Ishikawa (cell line): ENCODE measurements at regions not wholly inside any gene's neighbourhood (a gene's known extent, or its start where the extent isn't known, plus 50 kb on each side); places are given as distances from the start of the nearest gene placed in this dataset.

ENCODE experiments used
- MAX ChIP-seq: IDR thresholded peaks from 2 replicates; pipeline ENCODE4 v1.6.1; 2012
- RAD21 ChIP-seq: IDR thresholded peaks from 2 replicates; pipeline ENCODE4 v1.6.1; 2012; ENCODE audit warnings: low read depth
- TAF1 ChIP-seq: IDR thresholded peaks from 2 replicates; pipeline ENCODE4 v1.6.1; 2012; ENCODE audit warnings: low read depth, mild to moderate bottlenecking

DNA sequence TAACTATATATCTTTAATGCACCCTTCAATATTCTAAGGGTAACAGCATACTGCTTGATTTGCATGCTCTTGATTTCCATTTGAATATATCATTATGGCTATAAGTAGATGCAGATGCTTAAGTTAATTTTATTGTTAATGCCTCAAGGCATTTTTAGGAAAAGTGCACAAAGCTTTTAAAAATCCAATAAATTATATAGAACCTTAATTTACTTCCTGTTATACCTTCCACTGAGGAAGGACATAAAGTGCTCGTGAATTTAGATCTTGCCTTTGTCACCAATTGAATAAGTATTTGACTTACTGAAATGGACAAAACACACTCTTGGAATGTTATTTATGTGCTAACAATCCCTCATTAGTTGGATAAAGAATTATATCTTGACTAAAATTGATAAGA lies 276.7 kb upstream of the CCDC54 start:
- TF ChIP-seq RAD21 (no peak), MAX (no peak), TAF1 (no peak)
